NB4 (cell line): ENCODE measurements at regions not wholly inside any gene's neighbourhood (a gene's known extent, or its start where the extent isn't known, plus 50 kb on each side); places are given as distances from the start of the nearest gene placed in this dataset.

ENCODE experiments used
- MYC ChIP-seq: IDR thresholded peaks from 2 replicates; pipeline ENCODE4 v1.6.1; 2011; ENCODE audit warnings: low read depth, low read length
- TF ChIP-seq, protein P1 (sequence below): IDR thresholded peaks from one replicate; pipeline ENCODE4 v1.5.1; 2012; ENCODE audit warnings: low read depth, low read length

GRCh38 chr10:128744092-128744491 lies 617.9 kb upstream of the MKI67 start:
- TF ChIP-seq, protein P1, sequence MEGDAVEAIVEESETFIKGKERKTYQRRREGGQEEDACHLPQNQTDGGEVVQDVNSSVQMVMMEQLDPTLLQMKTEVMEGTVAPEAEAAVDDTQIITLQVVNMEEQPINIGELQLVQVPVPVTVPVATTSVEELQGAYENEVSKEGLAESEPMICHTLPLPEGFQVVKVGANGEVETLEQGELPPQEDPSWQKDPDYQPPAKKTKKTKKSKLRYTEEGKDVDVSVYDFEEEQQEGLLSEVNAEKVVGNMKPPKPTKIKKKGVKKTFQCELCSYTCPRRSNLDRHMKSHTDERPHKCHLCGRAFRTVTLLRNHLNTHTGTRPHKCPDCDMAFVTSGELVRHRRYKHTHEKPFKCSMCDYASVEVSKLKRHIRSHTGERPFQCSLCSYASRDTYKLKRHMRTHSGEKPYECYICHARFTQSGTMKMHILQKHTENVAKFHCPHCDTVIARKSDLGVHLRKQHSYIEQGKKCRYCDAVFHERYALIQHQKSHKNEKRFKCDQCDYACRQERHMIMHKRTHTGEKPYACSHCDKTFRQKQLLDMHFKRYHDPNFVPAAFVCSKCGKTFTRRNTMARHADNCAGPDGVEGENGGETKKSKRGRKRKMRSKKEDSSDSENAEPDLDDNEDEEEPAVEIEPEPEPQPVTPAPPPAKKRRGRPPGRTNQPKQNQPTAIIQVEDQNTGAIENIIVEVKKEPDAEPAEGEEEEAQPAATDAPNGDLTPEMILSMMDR: no peak
- no peak for TF ChIP-seq MYC
